ENCODE measurements at regions not wholly inside any gene's neighbourhood (a gene's known extent, or its start where the extent isn't known, plus 50 kb on each side); places are given as distances from the start of the nearest gene placed in this dataset.

DNA sequence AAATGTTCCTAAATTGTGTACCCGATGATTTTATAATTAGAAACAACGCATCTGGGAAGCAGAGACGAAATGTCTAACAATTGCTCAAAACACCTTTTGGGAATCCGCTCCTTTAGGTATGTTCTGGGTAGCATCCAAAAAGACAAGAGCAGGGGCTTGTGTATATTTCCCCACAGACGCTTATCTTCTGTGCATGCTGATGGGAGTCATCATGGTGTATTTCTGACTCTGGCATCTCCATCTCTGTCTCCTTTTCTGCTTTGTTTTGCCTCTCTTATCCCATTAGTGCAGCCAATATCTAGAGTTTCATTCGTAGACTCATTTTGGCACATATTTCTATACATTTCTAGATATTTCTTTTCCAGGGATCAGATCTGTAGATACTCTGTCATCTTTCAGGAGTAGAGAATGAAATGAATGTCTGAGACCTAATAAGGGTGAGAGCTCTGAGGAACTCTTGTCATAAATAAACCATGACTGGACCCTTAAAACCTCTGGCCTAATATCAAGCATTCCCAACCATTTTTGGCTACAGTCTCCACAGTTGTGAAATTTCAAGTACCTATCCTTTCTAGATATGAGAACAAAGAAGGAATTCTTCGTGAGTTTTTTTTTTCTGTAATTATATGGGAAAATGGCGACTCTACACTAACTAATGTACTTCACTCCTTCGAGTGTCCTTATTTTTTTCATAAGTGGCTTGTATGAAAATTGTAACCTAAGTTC lies 508.2 kb downstream of the ACTL7B start:
- TF ChIP-seq CTCF (IDR thresholded peaks at IDR 0.05), result no peak
- no peak for TF ChIP-seq POLR2A (IDR thresholded peaks at IDR 0.05)
- TF ChIP-seq POLR2AphosphoS5 (IDR thresholded peaks at IDR 0.05), result peak in 1 of 4 donors; percentile 13
